ENCODE measurements at regions not wholly inside any gene's neighbourhood (a gene's known extent, or its start where the extent isn't known, plus 50 kb on each side); places are given as distances from the start of the nearest gene placed in this dataset.

- TF ChIP-seq ASH2L (IDR thresholded peaks at IDR 0.05; ENCODE audit: low read length) = no peak
- TF ChIP-seq CEBPB (IDR thresholded peaks at IDR 0.05; ENCODE audit: low read depth, low read length) = no peak
- no peak for TF ChIP-seq E2F6 (IDR thresholded peaks at IDR 0.05)
- TF ChIP-seq BCL11A (IDR thresholded peaks at IDR 0.05; ENCODE audit: low read depth in 2 of 2, low read length in 2 of 2) = no peak
- TF ChIP-seq USF2 (IDR thresholded peaks at IDR 0.05; ENCODE audit: low read length) = no peak
- TF ChIP-seq TBP (IDR thresholded peaks at IDR 0.05; ENCODE audit: low read depth, low read length) = no peak
- TF ChIP-seq SP1 (IDR thresholded peaks at IDR 0.05; ENCODE audit: low read depth, low read length) = no peak
- no peak for TF ChIP-seq ATF2 (IDR thresholded peaks at IDR 0.05; ENCODE audit: low read length)
- TF ChIP-seq POU5F1 (IDR thresholded peaks at IDR 0.05; ENCODE audit: low read depth, low read length) = no peak
- TF ChIP-seq SRF (IDR thresholded peaks at IDR 0.05; ENCODE audit: low read depth, low read length) = no peak
- TF ChIP-seq CTBP2 (IDR thresholded peaks at IDR 0.05; ENCODE audit: borderline replicate concordance, insufficient read depth, insufficient read length, low read length) = no peak
- no peak for TF ChIP-seq CHD1 (IDR thresholded peaks at IDR 0.05; ENCODE audit: low read depth, low read length)
- no peak for TF ChIP-seq CBX5 (IDR thresholded peaks at IDR 0.05; ENCODE audit: low read depth, low read length)
- no peak for TF ChIP-seq MAFK (IDR thresholded peaks at IDR 0.05; ENCODE audit: low read depth, low read length)
- Histone ChIP-seq H3K23ac (ENCODE audit: insufficient read length) (no peak overlapping the region), H2BK5ac (ENCODE audit: low read depth, low read length) (no peak overlapping the region), H3K27me3 (replicated peaks in 1 of 4; ENCODE audit: control insufficient read depth in 3 of 4, extremely low read depth in 1 of 4, insufficient read depth in 3 of 4, low read length in 3 of 4) (no peaks in the 10 kb centered on the region), H4K5ac (ENCODE audit: insufficient read length, low read depth, low read length) (no peak overlapping the region), H4K91ac (replicated peaks; ENCODE audit: insufficient read length, low read length) (no peak overlapping the region), H2AK5ac (ENCODE audit: low read depth, low read length) (no peak overlapping the region), H2AFZ (ENCODE audit: low read length) (no peak overlapping the region), H3K27ac (ENCODE audit: low read depth, low read length) (no peak overlapping the region), H3K4me2 (ENCODE audit: insufficient read depth in 1 of 2, low read depth in 2 of 2, low read length in 2 of 2) (no peak overlapping the region), H3K18ac (ENCODE audit: extremely low read depth, low read length) (no peak overlapping the region), H3K9ac (replicated peaks in 1 of 4; ENCODE audit: extremely low read depth in 1 of 4, low read depth in 3 of 4, low read length in 3 of 4) (no peak overlapping the region), H3K56ac (replicated peaks; ENCODE audit: insufficient read length, low read depth, low read length) (no peak overlapping the region), H2BK15ac (ENCODE audit: low read length) (no peak overlapping the region), H3K79me2 (ENCODE audit: control insufficient read depth in 1 of 2, insufficient read depth in 2 of 2, low read length in 2 of 2) (no peaks in the 10 kb centered on the region), H2BK20ac (ENCODE audit: low read length) (no peak overlapping the region), H3K4me1 (replicated peaks in 1 of 4; ENCODE audit: control insufficient read depth in 3 of 4, insufficient read depth in 4 of 4, low read length in 3 of 4) (no peaks in the 10 kb centered on the region), H3K79me1 (ENCODE audit: low read depth, low read length) (no peaks in the 10 kb centered on the region), H3K4me3 (ENCODE audit: extremely low read depth in 1 of 4, insufficient read depth in 2 of 4, low read depth in 3 of 4, low read length in 4 of 4) (no peak overlapping the region), H3K23me2 (ENCODE audit: low read depth, low read length) (no peaks in the 10 kb centered on the region), H3K4ac (replicated peaks; ENCODE audit: insufficient read length, low read depth, low read length) (no peak overlapping the region), H4K20me1 (replicated peaks in 1 of 2; ENCODE audit: control insufficient read depth in 1 of 2, insufficient read depth in 2 of 2, low read length in 2 of 2) (no peaks in the 10 kb centered on the region), H2BK12ac (ENCODE audit: low read depth, low read length) (no peak overlapping the region), H3K9me3 (ENCODE audit: insufficient read depth in 2 of 2, low read depth in 1 of 2, low read length in 1 of 2) (no peaks in the 10 kb centered on the region), H2BK120ac (replicated peaks; ENCODE audit: low read depth, low read length) (no peak overlapping the region), H3K36me3 (ENCODE audit: control insufficient read depth in 2 of 4, insufficient read depth in 4 of 4, low read length in 3 of 4) (no peaks in the 10 kb centered on the region), H4K8ac (ENCODE audit: extremely low read depth, insufficient read depth, low read length) (no peak overlapping the region), H3K14ac (ENCODE audit: insufficient read length) (no peak overlapping the region)
- DNase-seq (ENCODE audit: low read depth in 1 of 2, low spot score in 2 of 2) (no peak), FAIRE-seq (no peak)
- POLR2A ChIA-PET (ENCODE audit: partially characterized antibody) = no interaction called here
- CTCF ChIA-PET (ENCODE audit: partially characterized antibody) = no interaction called here
These were observed 212.3 kb upstream of the PCDH15 start for GRCh38 chr10:55013318-55013717.

All from H1 (cell line).